ENCODE measurements at regions not wholly inside any gene's neighbourhood (a gene's known extent, or its start where the extent isn't known, plus 50 kb on each side); places are given as distances from the start of the nearest gene placed in this dataset.

- no peak for DNase-seq
Measured at GRCh38 chr2:42928692-42929545, 136.5 kb upstream of the HAAO start.

DNA sequence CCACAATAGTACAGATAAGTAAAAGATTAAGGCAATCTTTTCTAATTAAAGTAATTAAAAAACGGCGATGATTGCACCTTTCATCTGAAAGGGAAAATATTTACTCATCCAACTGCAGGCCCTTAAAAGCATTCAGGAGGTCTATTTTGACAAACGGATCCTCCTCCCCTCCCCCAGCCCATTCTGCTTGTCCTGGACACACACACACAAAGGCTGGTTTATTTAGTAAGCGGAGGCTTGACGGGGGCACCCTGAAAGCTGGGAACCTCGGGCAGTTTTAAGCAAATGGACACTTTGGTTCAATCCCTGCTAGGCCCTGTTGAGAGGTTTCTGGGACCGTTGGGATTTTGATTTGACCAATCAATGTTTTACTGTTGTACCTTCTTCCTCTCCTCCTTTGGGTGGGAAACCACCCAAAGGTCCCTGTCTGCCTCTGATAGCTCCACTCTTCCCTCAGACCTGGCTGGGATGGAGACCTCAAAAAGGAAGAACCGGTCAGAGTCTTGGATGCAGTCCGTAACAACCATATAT lies 135.8 kb upstream of the HAAO start:
- DNase-seq: no peak

DNA sequence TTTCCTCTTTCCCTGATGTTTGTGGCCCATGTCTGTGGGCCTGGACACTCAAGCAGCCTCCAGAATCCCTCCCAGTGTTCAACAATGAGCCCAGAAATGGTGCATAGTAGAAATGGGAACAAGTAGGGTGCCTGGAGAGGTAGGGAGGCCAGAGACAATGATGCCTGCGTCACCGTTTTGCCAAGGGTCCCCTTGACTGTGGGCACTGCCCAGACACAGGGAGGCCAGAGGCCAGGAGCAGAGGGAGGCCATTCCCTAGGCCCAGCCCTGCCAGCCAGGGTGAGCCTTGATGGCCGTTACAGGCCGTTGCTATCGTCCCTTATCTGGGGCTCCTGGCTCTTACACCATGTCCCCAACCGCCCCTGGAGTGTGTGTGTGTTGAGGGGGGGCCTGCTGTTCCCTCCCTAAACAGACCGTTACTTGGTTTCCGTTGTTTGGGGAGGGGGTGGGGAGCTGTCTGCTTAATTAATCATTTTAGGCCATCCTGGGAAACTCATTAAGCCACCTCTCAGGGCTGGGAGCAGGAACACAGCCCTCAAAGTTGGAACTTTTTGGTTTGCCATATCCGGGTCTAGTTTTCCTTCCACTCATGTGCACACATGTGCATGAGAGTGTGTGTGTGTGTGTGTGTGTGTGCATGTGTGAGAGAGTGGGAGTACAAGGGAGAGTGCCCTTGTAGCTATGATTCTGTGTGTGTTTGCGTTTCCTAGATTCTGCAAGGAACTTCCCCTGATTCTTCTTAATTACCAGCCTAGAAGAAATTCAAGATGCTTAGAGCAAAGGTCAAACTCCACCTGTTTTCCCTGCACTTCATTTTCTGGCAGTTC lies 135.2 kb upstream of the HAAO start:
- DNase-seq: no peak

DNA sequence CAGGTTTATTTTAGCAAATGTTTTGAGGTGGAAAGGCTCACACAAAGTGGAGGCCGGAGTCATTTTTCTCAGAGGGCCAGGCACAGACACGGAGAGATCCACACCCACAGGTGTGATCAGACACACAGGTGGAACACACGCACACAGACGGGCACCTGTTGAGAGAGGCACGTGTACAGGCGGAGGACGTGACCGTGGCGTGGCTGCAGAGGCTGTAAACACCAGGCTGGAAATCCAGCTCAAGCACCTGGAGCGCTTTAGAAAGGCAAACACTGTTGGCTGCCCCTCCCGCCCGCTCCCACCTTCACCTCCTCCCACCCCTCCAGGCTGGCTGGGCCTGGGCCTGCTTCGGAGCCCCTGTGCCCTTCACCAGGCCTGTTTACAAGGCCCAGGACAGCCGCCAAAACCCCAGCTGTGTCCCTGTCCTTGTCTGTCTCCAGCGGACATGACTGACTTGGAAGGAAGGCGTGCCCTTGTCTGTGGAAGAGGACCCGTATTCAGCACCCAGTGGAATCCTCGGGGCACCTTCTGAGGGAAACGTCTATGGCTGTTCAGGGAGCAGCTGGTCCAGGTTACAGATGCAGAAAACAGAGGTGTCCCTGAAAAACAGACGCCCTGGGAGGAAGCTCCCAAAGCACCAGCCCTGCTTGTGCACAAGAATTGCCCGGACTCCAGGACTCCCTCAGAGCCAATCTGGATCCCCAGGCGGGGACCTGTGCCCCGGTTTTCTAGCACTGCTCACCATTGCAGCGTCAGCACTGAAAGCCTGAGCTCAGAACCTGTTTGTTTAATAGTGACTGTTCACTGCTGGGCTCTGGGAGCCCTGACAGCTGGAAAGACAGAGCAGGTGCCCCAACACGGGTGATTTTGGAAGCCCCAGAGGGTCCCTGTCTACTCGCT lies 134.3 kb upstream of the HAAO start:
- no peak for DNase-seq

GRCh38 chr2:42925742-42926433 lies 133.5 kb upstream of the HAAO start:
- DNase-seq: no peak

DNA sequence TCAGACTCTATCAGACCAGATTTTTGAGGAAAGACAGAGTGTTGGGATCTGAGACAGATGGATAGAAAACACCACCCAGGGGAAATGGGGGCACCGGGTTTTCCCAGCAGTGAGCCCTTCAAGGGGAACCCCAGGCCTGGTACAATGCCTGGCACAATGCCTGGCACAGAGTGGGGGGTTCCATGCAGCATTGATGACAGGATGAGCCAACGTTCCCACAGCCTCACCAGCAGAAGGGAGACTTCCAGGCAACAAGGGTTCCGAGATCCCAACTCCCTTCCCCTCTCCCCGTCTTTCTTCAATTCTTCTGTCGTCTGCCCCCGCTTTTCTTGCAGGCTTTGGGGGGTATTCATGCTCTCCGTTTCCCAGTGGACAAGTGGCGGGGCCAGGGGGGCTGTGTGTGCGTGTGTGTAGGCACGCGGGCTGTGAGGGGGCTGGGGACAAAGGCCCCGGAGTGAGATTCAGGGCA lies 132.1 kb upstream of the HAAO start:
- DNase-seq: no peak

DNA sequence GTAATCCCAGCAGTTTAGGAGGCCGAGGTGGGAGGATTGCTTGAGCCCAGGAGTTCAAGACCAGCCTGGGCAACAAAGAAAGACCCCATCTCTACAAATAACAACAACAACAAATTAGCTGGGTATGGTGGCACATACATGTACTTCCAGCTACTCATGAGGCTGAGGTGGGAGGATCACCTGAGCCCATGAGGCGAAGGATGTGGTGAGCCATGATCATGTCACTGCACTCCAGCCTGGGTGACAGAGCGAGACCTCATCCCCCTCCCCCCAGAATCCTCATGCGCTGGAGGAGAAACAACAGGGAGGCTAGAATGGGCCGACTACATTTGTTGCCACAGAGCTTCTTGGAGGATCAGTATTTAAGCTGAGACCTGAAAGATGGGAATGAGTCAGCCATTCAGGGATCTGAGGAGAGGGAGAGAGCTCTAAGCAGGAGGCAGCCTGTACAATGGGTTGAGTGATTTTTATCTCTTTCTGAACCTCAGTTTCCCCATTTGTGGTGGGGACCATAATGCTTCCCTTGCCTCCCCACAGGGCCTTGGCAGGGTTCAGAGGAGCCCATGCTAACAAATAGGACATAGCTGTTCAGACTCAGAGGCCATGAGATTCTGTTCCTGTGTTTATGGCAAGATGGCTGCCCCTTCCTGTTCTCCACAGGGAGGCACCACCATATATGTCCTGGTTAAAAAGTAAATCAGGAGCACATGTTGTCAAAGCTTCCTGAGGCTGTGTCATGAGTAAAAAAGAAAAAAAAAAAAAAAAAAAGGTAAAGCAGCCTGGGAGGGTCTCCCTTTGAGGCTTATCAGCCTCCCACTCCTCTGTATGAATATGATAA lies 131.4 kb upstream of the HAAO start:
- DNase-seq: no peak

DNA sequence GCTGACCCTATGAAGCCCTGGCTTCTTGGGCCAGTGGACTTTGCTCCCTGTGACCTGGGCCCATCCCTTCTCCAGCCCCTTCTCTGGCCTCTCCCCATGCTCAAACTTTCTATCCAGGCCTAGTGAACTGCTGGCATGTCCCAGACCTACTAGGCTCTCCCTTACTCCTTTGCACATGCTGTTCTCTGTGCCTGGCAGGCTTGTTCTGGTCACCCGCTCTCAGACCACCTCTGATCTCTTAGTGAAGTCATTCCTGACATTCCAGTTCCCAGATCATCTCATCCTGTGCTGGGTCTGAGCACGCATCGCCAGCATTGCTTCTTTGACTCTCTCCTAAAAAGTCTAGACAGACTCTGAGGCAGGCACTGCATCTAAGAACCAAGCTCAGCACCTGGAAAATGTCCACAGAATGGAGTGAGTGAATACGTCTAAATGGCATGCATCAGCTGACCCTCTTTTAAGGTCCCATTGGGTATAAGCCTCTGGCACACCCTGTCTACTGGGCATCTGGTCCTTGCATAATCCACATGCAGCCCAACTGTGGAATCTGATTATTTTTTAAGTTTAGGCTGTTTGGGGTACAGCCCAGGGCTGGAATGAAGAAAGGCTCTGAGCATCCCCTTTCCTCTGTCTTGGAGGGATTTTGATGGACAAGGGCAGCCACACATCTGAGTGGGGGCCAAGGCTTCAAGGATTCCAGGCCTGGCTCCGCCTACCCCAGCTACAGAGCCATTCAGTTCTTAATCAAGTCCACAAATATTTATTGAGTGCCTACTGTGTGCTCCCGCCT lies 130.6 kb upstream of the HAAO start:
- DNase-seq: no peak

GRCh38 chr2:42922293-42922692 lies 129.9 kb upstream of the HAAO start:
- no peak for DNase-seq

DNA sequence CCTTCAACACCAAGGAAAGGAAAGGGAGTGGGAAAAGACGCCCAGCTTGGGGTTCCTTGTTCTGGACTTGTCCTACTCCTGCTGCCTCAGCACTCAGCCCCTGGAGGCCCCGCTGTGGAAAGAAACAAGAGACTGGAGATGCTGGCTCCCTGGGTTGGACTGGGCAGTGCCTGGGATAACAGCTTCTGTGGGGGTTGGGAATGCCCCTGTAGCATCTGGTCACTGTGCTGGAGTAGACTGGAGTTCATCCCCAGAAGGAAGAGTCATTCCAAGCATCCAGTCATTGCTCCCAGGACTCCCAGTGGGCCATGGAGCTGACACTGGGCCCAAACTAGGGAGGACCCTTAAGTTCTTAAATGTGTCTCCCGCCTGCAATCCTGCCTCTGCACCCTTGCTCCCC lies 129.3 kb upstream of the HAAO start:
- DNase-seq: no peak

DNA sequence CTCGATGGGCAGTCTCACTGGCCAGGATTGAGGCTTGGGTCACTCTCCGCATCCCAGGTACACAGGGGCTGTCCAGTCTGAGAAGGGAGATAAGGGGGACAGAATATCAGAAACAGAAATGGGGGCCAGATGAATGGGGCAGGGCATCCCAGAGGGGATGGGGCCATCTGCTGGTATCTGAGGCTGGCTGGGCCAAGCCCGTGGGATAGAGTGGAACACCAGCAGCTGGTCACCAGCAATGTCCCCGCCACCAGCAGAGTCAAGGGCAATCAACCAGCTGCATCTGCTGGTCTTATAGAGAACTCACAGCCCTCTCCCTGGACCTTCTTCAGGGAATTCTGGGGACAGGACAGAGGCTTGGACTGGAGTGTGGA lies 128.8 kb upstream of the HAAO start:
- no peak for DNase-seq

GRCh38 chr2:42920446-42921146 lies 128.2 kb upstream of the HAAO start:
- DNase-seq: no peak

GRCh38 chr2:42918671-42919318 lies 126.4 kb upstream of the HAAO start:
- DNase-seq: no peak

DNA sequence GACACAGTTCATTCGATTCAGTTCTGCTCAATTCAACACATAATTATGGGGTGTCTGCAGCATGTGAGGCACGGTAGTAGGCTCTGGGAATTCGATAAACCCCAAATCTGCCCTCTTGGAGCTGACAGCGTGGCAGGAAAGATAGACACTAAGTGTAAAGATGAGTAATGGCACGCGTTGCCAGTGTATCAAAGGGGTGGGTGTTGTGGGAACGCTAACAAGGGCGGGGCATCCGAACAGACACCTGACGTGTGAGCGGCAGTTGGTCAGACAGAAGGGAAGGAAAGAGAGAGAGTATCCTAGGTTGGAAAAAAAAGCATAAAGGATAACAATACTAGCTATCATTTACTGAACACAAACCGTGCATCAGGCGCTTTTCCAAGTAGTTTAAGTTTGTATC lies 125.7 kb upstream of the HAAO start:
- no peak for DNase-seq

DNA sequence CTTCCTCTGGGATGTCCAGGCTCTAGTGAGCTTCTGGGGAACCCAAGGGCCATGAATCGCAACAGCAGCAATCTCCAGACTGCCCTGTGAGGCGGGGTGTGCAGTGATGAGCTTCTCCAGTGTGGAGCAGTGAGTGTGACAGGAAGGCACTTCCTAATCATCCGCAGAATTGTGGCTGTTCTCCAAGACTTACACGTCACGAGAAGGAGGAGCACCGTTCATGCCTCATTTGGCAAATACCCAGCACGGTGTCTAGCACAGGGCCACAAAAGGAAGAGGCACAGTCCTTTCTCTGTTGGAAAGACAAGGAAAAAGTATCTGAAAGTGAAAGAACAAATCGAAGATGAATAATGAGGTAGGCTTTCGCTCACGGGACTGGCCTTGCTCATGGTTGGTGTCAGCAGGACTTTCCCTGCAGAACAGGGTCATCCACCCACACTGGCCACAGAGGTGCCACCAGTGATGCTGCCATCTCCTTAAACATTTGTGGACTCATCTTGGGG lies 125.1 kb upstream of the HAAO start:
- DNase-seq: no peak

DNA sequence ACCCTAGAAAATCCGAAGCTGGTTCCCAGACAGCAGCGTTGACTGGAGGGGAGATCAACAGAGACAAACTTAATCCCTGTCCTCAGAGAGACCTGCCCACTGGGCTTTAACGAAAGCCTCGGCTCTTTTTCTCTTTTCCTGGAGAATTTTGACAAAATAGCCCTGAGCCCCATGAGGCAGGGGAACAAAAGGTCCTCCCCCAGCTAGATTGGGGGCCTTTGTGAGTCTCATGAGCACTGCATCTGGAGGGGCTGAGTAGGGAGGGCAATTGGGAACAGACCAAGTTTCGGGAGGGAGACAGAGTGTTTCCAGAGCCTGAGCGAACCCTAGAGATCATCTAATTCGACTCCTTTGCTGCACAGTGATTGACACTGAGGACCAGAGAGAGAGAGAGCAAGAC lies 123.9 kb upstream of the HAAO start:
- no peak for DNase-seq

DNA sequence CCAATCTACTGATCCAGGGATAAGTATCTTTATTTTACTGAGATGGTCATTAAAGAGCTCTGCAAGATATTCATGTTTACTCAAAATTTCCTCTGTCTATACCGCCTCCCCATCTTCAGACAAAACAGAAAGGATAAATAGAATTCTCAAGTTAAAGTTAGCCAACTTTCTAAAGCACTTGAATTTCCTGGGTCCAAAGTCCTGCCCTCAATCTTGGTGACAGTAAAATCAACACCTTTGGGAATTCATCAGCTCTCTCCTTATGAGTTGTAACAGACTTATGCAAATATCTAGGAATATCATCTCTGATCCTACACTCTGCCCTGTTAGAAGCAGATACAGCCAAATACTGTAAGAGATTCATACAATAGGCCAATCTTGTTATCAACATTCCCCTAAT lies 122.5 kb upstream of the HAAO start:
- no peak for DNase-seq

- no peak for DNase-seq
Measured at GRCh38 chr2:42914314-42914713, 121.9 kb upstream of the HAAO start.

- DNase-seq: no peak
Measured at GRCh38 chr2:42913280-42913878, 121.0 kb upstream of the HAAO start.

Measured in CD4-positive, alpha-beta T cell treated with Interleukin-4 for 1 hour (primary cell).